Common myeloid progenitor, CD34-positive (primary cell): ENCODE measurements at regions not wholly inside any gene's neighbourhood (a gene's known extent, or its start where the extent isn't known, plus 50 kb on each side); places are given as distances from the start of the nearest gene placed in this dataset.

ENCODE experiments used
- CTCF ChIA-PET: fragments of 350-600 bp; sonication (Branson Sonifier 250); formaldehyde crosslinking; loops from one replicate; lab custom pipeline; 2021; ENCODE audit warnings: antibody characterized with exemption; lab: Charles Lee
- POLR2A ChIA-PET: fragments of 350-600 bp; sonication (Branson Sonifier 250); formaldehyde crosslinking; loops from one replicate; lab custom pipeline; 2021; ENCODE audit warnings: antibody characterized with exemption; lab: Charles Lee
- DNase-seq, 3 donors: peaks; one replicate each; pipeline versions ENCODE4 v3.0.0 to v3.0.0-alpha.2; 2013
- H3K27ac ChIP-seq, 2 experiments: 1 replicate in 1 of 2; 2 replicates in 1 of 2; pipeline ENCODE4 v1.7.0; 2013; ENCODE audit warnings: inconsistent platforms in 2 of 2, low read length in 2 of 2, mild to moderate bottlenecking in 2 of 2, low read depth in 1 of 2, moderate library complexity in 1 of 2; ENCODE audit not compliant: severe bottlenecking in 2 of 2, insufficient read depth in 1 of 2, poor library complexity in 1 of 2
- H3K27me3 ChIP-seq, 5 experiments: replicated peaks in 2 of 5; 1 replicate in 3 of 5; 2 replicates in 2 of 5; pipeline versions ENCODE4 v1.6.1 to v1.7.0; 2013; ENCODE audit warnings: low read length in 4 of 5, mild to moderate bottlenecking in 2 of 5, moderate library complexity in 2 of 5, inconsistent platforms in 1 of 5; ENCODE audit not compliant: insufficient read depth in 5 of 5, control insufficient read depth in 4 of 5
- H3K36me3 ChIP-seq, 4 experiments: 1 replicate in 2 of 4; 2 replicates in 2 of 4; pipeline versions ENCODE4 v1.6.1 to v1.7.0; 2013; ENCODE audit warnings: low read length in 3 of 4, control low read depth in 1 of 4, mild to moderate bottlenecking in 1 of 4; ENCODE audit not compliant: control insufficient read depth in 4 of 4, insufficient read depth in 4 of 4
- H3K4me1 ChIP-seq, 4 experiments: 1 replicate in 3 of 4; 2 replicates in 1 of 4; pipeline versions ENCODE4 v1.6.1 to v1.7.1; 2013; ENCODE audit warnings: low read length in 3 of 4, mild to moderate bottlenecking in 3 of 4, control low read depth in 1 of 4, inconsistent platforms in 1 of 4, moderate library complexity in 1 of 4; ENCODE audit not compliant: control insufficient read depth in 4 of 4, insufficient read depth in 4 of 4; ENCODE audit errors: control extremely low read depth in 1 of 4
- H3K4me3 ChIP-seq, 7 experiments: 1 replicate in 4 of 7; 2 replicates in 3 of 7; pipeline versions ENCODE4 v1.5.1 to v1.7.0; 2013; ENCODE audit warnings: mild to moderate bottlenecking in 7 of 7, low read length in 6 of 7, moderate library complexity in 6 of 7, inconsistent platforms in 2 of 7, low read depth in 2 of 7, control low read depth in 1 of 7; ENCODE audit not compliant: insufficient read depth in 4 of 7, control insufficient read depth in 1 of 7; ENCODE audit errors: extremely low read depth in 1 of 7
- H3K9me3 ChIP-seq, 5 experiments: 1 replicate in 4 of 5; 2 replicates in 1 of 5; pipeline versions ENCODE4 v1.6.1 to v1.7.1; 2013; ENCODE audit warnings: low read length in 4 of 5, mild to moderate bottlenecking in 2 of 5, inconsistent platforms in 1 of 5, low read depth in 1 of 5, moderate library complexity in 1 of 5; ENCODE audit not compliant: control insufficient read depth in 4 of 5, insufficient read depth in 2 of 5; ENCODE audit errors: control extremely low read depth in 1 of 5
- WGBS: methylation state at CpG from one replicate; pipeline ENCODE4 v1.1.5; 2013; ENCODE audit not compliant: insufficient coverage; 5-methylcytosine and 5-hydroxymethylcytosine counted together

DNA sequence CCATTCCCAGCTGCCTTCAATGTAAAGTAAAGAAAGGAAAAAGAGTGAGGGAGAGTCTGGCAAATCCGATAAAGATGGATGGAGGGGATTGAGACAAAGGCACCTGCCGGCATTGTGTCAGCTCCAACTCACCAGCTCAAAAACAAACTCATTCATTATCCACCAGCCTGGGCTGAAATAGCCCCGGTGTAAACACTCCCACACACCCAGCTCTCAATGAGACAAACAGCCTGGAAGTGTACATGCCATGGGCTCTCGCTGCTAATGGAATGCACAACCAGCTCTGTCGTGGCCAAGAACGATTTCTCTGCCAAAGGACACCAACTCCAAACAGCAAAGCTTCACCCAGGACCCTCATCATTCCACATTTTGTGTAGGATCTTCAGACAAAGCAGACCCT, 89.3 kb upstream of the OPCML start:
- CTCF ChIA-PET: no interaction called here
- WGBS: 76% methylated on average over 4 of the region's 6 CpGs
- POLR2A ChIA-PET: no interaction called here
- Histone ChIP-seq H3K36me3 (no peaks in the 10 kb centered on the region), H3K27me3 (peaks cover 0 to 5% (median 0%) of the 10 kb centered on the region in 5 experiments), H3K27ac (no peak overlapping the region), H3K4me3 (no peak overlapping the region), H3K4me1 (no peaks in the 10 kb centered on the region), H3K9me3 (peaks cover 0 to 2% (median 0%) of the 10 kb centered on the region in 5 experiments)
- no peak for DNase-seq

GRCh38 chr11:133619973-133620372, 87.7 kb upstream of the OPCML start:
- WGBS: no CpG with 5 or more reads among the region's 2 CpGs
- ChIA-PET CTCF (no interaction called here), POLR2A (no interaction called here)
- H3K36me3 ChIP-seq: no peaks in the 10 kb centered on the region
- peaks cover 0 to 3% (median 0%) of the 10 kb centered on the region in 5 experiments for H3K27me3 ChIP-seq
- H3K4me1 ChIP-seq: no peaks in the 10 kb centered on the region
- H3K4me3 ChIP-seq: no peak overlapping the region
- no peak for DNase-seq
- H3K27ac ChIP-seq: no peak overlapping the region
- peaks cover 0 to 2% (median 0%) of the 10 kb centered on the region in 5 experiments for H3K9me3 ChIP-seq

- 80% methylated on average over 1 of the region's 2 CpGs for WGBS
- H3K27me3 ChIP-seq: peaks cover 0 to 3% (median 0%) of the 10 kb centered on the region in 5 experiments
- no peak overlapping the region for H3K27ac ChIP-seq
- H3K36me3 ChIP-seq: no peaks in the 10 kb centered on the region
- H3K4me1 ChIP-seq: no peaks in the 10 kb centered on the region
- ChIA-PET POLR2A (no interaction called here), CTCF (no interaction called here)
- H3K4me3 ChIP-seq: no peak overlapping the region
- no peak for DNase-seq
- peaks cover 0 to 2% (median 0%) of the 10 kb centered on the region in 5 experiments for H3K9me3 ChIP-seq
These were observed 87.1 kb upstream of the OPCML start for GRCh38 chr11:133619397-133619796.

- ChIA-PET POLR2A (no interaction called here), CTCF (no interaction called here)
- H3K36me3 ChIP-seq: no peaks in the 10 kb centered on the region
- H3K9me3 ChIP-seq: peaks cover 0 to 2% (median 0%) of the 10 kb centered on the region in 5 experiments
- peaks cover 0 to 3% (median 0%) of the 10 kb centered on the region in 5 experiments for H3K27me3 ChIP-seq
- WGBS: 81% methylated on average over 5 of the region's 9 CpGs
- H3K27ac ChIP-seq: no peak overlapping the region
- no peak for DNase-seq
- H3K4me1 ChIP-seq: no peaks in the 10 kb centered on the region
- no peak overlapping the region for H3K4me3 ChIP-seq
These were observed 86.2 kb upstream of the OPCML start for GRCh38 chr11:133618544-133618943.

GRCh38 chr11:133608496-133608895, 76.2 kb upstream of the OPCML start:
- CTCF ChIA-PET: no interaction called here
- no peak for DNase-seq
- 90% methylated on average over 2 of the region's 2 CpGs for WGBS
- Histone ChIP-seq H3K4me1 (no peaks in the 10 kb centered on the region), H3K4me3 (no peak overlapping the region), H3K36me3 (no peaks in the 10 kb centered on the region), H3K27me3 (no peaks in the 10 kb centered on the region), H3K9me3 (peaks cover 0 to 4% (median 0%) of the 10 kb centered on the region in 5 experiments), H3K27ac (no peak overlapping the region)
- POLR2A ChIA-PET: no interaction called here

- DNase-seq: no peak
- ChIA-PET CTCF (no interaction called here), POLR2A (no interaction called here)
- no peaks in the 10 kb centered on the region for H3K4me1 ChIP-seq
- H3K27ac ChIP-seq: no peak overlapping the region
- WGBS: 78% methylated on average over 3 of the region's 3 CpGs
- H3K27me3 ChIP-seq: no peaks in the 10 kb centered on the region
- H3K4me3 ChIP-seq: no peak overlapping the region
- H3K36me3 ChIP-seq: no peaks in the 10 kb centered on the region
- peaks cover 0 to 4% (median 0%) of the 10 kb centered on the region in 5 experiments for H3K9me3 ChIP-seq
These were observed 73.8 kb upstream of the OPCML start for GRCh38 chr11:133606124-133606523.

DNA sequence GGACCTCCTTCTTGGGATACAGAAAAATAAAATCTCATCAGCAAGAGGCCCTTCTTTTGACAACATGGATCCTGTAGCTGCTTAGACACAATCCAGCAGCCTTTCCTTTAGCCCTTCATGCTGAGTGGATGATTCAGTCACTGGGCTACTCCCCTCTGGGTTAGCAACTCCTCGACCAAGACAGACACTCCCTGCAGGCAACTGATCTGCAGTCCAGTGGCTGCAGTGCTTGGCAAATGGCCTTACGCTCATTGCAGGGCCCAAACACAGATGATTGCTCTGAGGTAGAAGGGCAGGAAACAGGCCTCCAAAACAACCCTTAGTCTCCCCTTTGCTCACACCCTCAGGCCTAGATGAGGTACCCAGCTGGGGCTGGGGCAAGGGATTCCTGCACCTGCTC, 73.2 kb upstream of the OPCML start:
- Histone ChIP-seq H3K27ac (no peak overlapping the region), H3K4me1 (no peaks in the 10 kb centered on the region), H3K4me3 (no peak overlapping the region), H3K27me3 (no peaks in the 10 kb centered on the region), H3K9me3 (peaks cover 0 to 4% (median 0%) of the 10 kb centered on the region in 5 experiments), H3K36me3 (no peaks in the 10 kb centered on the region)
- POLR2A ChIA-PET: no interaction called here
- WGBS: 60% methylated on average over 2 of the region's 2 CpGs
- no peak for DNase-seq
- CTCF ChIA-PET: no interaction called here
